ENCODE measurements at regions not wholly inside any gene's neighbourhood (a gene's known extent, or its start where the extent isn't known, plus 50 kb on each side); places are given as distances from the start of the nearest gene placed in this dataset.

DNA sequence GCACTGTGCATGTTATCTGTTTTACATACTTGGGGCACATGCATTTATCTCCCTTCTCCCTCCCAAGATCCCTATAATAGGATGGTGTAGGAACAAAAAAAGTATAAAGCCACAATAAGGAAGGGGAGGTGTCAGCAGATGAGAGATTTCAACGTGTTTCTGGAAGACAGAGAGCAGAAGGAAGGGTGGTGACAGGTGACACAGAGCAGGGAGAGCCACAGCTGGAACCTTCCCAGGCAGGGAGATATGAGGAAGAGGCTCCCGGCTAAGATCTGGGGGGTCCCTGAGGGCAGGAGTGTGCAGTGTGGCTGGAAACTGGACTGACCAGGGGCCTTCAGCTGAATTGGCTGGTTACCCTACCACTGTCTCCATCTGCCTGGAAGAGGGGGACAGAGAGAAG, 107.4 kb downstream of the BCOR start:
- Mint-ChIP-seq H3K4me1 (no peaks in the 10 kb centered on the region), H3K9me3 (peaks cover 29% of the 10 kb centered on the region), H3K27ac (no peak overlapping the region), H3K4me3 (no peak overlapping the region), H3K36me3 (ENCODE audit: low read depth) (no peaks in the 10 kb centered on the region), H3K27me3 (ENCODE audit: low read depth, poor library complexity) (peaks cover 52% of the 10 kb centered on the region)
- no peak for DNase-seq
- TF ChIP-seq, protein P1, sequence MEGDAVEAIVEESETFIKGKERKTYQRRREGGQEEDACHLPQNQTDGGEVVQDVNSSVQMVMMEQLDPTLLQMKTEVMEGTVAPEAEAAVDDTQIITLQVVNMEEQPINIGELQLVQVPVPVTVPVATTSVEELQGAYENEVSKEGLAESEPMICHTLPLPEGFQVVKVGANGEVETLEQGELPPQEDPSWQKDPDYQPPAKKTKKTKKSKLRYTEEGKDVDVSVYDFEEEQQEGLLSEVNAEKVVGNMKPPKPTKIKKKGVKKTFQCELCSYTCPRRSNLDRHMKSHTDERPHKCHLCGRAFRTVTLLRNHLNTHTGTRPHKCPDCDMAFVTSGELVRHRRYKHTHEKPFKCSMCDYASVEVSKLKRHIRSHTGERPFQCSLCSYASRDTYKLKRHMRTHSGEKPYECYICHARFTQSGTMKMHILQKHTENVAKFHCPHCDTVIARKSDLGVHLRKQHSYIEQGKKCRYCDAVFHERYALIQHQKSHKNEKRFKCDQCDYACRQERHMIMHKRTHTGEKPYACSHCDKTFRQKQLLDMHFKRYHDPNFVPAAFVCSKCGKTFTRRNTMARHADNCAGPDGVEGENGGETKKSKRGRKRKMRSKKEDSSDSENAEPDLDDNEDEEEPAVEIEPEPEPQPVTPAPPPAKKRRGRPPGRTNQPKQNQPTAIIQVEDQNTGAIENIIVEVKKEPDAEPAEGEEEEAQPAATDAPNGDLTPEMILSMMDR (IDR thresholded peaks at IDR 0.05), result no peak

DNA sequence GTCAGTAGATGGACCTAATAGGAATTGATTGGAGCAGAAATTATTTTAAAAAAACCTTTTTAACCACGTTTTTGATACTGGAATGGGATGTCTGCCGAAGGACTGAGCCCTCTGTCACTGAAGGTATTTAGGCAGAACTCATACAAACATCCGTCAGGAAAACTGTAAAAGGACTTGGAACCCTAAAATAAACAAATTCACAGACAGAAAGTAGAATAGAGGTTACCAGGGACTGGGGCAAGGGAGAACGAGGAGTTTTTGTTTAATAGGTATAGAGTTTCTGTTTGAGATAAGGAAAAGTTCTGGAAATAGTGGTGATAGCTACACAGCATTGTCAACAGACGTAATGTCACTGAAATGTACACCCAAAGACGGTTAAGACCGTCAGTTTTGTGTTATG, 105.5 kb downstream of the BCOR start:
- TF ChIP-seq, protein P1 (IDR thresholded peaks at IDR 0.05), result no peak
- DNase-seq, result no peak
- H3K36me3 Mint-ChIP-seq (ENCODE audit: low read depth), result no peaks in the 10 kb centered on the region
- H3K9me3 Mint-ChIP-seq, result peaks cover 20% of the 10 kb centered on the region
- no peak overlapping the region for H3K4me3 Mint-ChIP-seq
- peaks cover 12% of the 10 kb centered on the region for H3K4me1 Mint-ChIP-seq
- peaks cover 54% of the 10 kb centered on the region for H3K27me3 Mint-ChIP-seq (ENCODE audit: low read depth, poor library complexity)
- H3K27ac Mint-ChIP-seq, result no peak overlapping the region

DNA sequence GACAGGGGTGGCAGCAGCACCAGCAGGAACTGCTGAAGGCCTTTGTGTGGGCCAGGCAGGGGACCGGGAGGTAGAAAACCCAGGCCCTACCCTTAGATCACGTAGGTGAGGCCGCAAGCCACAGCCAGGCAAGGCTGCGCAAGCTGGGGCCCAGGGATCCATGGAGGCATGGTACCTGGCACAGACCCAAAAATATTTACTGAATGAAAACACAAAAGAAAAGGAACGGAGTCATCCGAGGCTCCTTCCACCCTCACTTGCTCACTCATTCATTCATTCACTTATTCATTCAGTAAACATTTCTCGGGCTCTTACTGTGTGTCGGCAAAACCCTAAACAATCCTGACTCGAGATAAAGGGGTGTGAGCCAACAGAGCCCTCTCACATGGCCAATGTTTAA, 102.3 kb downstream of the BCOR start:
- peaks cover 48% of the 10 kb centered on the region for H3K27me3 Mint-ChIP-seq (ENCODE audit: low read depth, poor library complexity)
- H3K36me3 Mint-ChIP-seq (ENCODE audit: low read depth), result no peaks in the 10 kb centered on the region
- no peak overlapping the region for H3K4me3 Mint-ChIP-seq
- no peak for DNase-seq
- TF ChIP-seq, protein P1 (IDR thresholded peaks at IDR 0.05), result no peak
- peaks cover 12% of the 10 kb centered on the region for H3K4me1 Mint-ChIP-seq
- no peak overlapping the region for H3K27ac Mint-ChIP-seq
- peaks cover 22% of the 10 kb centered on the region for H3K9me3 Mint-ChIP-seq

DNA sequence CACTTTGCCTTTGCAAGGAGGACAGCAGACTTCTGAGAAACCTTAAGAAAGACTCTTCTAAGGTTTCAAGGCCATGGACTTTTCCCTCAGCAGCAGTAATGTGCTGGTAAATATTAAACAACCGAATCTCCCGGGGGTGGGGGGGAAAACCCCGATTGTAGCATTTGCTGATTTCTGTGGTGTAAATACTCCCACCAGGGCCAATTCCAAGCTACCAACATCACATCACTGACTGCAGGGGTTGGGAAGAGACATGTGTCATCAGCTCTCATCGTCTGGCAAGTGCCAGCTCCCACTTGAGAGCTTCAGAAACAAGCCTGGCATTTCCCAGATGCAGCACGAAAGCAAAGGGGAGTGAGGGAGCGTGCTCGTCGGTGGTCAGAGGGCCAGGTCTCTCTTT, 101.2 kb downstream of the BCOR start:
- Mint-ChIP-seq H3K36me3 (ENCODE audit: low read depth) (no peaks in the 10 kb centered on the region), H3K4me1 (peaks cover 12% of the 10 kb centered on the region), H3K27ac (no peak overlapping the region), H3K27me3 (ENCODE audit: low read depth, poor library complexity) (peaks cover 45% of the 10 kb centered on the region), H3K9me3 (peaks cover 24% of the 10 kb centered on the region), H3K4me3 (no peak overlapping the region)
- DNase-seq, result no peak
- TF ChIP-seq, protein P1 (IDR thresholded peaks at IDR 0.05), result no peak

DNA sequence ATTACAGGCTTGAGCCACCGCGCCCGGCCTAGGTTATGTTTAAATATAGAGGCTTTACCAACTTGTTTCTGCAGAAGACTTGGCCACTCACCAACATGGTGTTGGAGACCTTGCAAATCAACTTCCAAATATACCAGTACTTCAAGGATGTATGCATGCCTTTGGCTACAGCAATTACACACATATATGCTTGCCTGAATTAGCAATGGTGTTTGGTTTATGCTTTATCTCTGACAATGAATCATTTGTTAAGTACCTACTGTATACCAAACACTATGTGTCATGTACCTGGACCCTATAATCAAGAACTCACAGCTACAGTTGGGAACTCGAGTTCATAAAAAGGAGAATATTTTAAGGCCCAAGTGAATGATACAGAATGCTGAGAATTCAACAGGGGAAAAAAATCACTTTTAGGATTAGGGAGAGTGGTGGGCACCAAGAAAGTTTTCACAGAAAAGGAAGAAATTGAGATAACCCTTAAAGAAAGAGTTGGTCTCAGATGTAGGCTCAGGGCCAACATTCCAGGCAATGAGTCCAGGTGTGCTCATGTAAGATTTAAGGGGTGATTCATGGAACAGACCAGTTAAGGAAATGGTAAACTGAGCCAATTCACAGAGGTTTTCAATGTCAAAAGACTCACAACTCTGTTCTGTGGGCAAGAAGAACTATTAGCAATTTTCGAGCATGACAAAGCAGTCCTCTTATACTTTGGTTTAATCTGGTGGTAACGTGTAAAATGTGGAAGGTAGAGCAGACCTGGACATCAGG, 98.9 kb downstream of the BCOR start:
- no peaks in the 10 kb centered on the region for H3K36me3 Mint-ChIP-seq (ENCODE audit: low read depth)
- peaks cover 56% of the 10 kb centered on the region for H3K27me3 Mint-ChIP-seq (ENCODE audit: low read depth, poor library complexity)
- peaks cover 19% of the 10 kb centered on the region for H3K4me1 Mint-ChIP-seq
- TF ChIP-seq, protein P1 (IDR thresholded peaks at IDR 0.05), result no peak
- peaks cover 20% of the 10 kb centered on the region for H3K9me3 Mint-ChIP-seq
- H3K27ac Mint-ChIP-seq, result no peak overlapping the region
- H3K4me3 Mint-ChIP-seq, result no peak overlapping the region
- DNase-seq, result no peak

All from nephron progenitor cell (in vitro differentiated cells).